NT2/D1 (cell line): ENCODE measurements at regions not wholly inside any gene's neighbourhood (a gene's known extent, or its start where the extent isn't known, plus 50 kb on each side); places are given as distances from the start of the nearest gene placed in this dataset.

Experiments
- DNase-seq: peaks from one replicate; pipeline ENCODE4 v3.0.0-alpha.2; 2011; ENCODE audit warnings: low read depth, low spot score
- H3K27me3 ChIP-seq: 2 replicates; pipeline ENCODE4 v1.6.0; 2011; ENCODE audit warnings: mild to moderate bottlenecking; ENCODE audit not compliant: insufficient read length, insufficient read depth
- H3K36me3 ChIP-seq: 2 replicates; pipeline ENCODE4 v1.6.1; 2011; ENCODE audit warnings: mild to moderate bottlenecking, low read length, mixed read lengths; ENCODE audit not compliant: insufficient read depth, insufficient read length
- H3K4me1 ChIP-seq: 2 replicates; pipeline ENCODE4 v1.5.1; 2011; ENCODE audit not compliant: insufficient read depth, insufficient read length
- H3K4me3 ChIP-seq: 2 replicates; pipeline ENCODE4 v1.5.1; 2011; ENCODE audit warnings: low read depth; ENCODE audit not compliant: insufficient read length
- H3K9ac ChIP-seq: 2 replicates; pipeline ENCODE4 v1.6.0; 2011; ENCODE audit warnings: low read depth; ENCODE audit not compliant: insufficient read length
- H3K9me3 ChIP-seq: 2 replicates; pipeline ENCODE4 v1.5.1; 2011; ENCODE audit warnings: mild to moderate bottlenecking, low read length; ENCODE audit not compliant: insufficient read depth
- SUZ12 ChIP-seq: IDR thresholded peaks from 2 replicates; pipeline ENCODE4 v1.6.1; 2011; ENCODE audit not compliant: insufficient read length, insufficient read depth; ENCODE audit errors: extremely low read depth
- YY1 ChIP-seq: IDR thresholded peaks from 2 replicates; pipeline ENCODE4 v1.6.1; 2011; ENCODE audit not compliant: insufficient read length, insufficient read depth
- ZNF274 ChIP-seq: IDR thresholded peaks from 2 replicates; pipeline ENCODE4 v1.6.1; 2011; ENCODE audit warnings: mild to moderate bottlenecking, low read depth, low read length

DNA sequence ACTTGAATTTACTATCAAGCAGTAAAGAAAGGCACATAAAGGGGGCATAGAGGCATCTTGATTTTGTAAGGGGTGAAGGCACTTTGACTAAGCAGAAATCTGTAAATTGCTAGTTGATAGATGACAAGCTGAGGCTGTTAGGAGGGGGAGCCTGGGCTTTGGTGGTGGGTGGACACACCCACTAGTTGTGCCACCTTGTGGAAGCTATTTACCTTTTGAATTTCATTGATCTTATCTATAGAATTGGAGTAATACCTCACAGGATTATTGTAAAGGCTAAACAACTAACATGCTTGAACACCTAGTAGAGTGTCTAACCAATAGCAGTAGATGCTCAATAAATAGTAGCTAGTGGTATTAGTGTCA lies 142.8 kb upstream of the KCNIP4 start:
- H3K4me1 ChIP-seq: no peaks in the 10 kb centered on the region
- H3K9ac ChIP-seq: no peak overlapping the region
- no peak overlapping the region for H3K4me3 ChIP-seq
- DNase-seq: peak; percentile 13
- H3K27me3 ChIP-seq: no peaks in the 10 kb centered on the region
- H3K36me3 ChIP-seq: no peaks in the 10 kb centered on the region
- TF ChIP-seq YY1 (no peak), SUZ12 (no peak), ZNF274 (no peak)
- H3K9me3 ChIP-seq: peaks cover 4% of the 10 kb centered on the region; the same call in 1 of the 2 replicates

DNA sequence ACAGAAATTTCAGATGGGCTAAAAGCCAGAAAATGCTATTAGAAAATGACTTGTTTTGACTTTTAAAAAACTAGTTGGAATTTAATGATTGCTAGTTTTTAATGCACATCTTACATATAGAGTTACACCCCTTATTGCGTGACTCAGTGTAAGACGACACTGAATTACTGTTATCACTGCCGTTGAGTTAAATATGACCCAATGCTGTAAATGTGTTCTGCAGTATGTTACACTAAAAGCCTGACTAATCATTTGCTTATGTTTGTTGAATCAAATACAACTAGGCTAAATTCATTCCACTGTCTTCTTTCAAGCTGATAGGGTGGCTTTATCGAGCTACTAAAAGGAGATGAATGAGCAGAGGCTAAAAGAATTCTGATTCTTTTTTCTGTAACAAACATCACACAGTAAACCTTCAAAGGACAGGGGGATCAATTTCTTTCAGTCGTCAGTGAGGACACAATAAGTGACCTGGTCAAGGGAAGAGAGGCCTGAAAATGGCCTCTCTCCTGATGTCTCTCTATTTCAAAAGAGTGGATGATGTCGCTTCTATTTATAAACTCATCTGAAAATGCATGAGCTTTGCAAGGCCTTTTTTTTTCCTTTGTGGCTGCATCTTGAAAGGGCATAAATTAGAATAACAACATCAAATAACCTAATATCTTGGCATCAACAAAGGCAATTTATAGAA lies 142.2 kb upstream of the KCNIP4 start:
- Histone ChIP-seq H3K4me3 (no peak overlapping the region), H3K9ac (no peak overlapping the region), H3K27me3 (no peaks in the 10 kb centered on the region), H3K9me3 (peaks cover 10% of the 10 kb centered on the region; the same call in 1 of the 2 replicates), H3K4me1 (no peaks in the 10 kb centered on the region), H3K36me3 (no peaks in the 10 kb centered on the region)
- TF ChIP-seq YY1 (no peak), ZNF274 (no peak)
- DNase-seq: no peak

DNA sequence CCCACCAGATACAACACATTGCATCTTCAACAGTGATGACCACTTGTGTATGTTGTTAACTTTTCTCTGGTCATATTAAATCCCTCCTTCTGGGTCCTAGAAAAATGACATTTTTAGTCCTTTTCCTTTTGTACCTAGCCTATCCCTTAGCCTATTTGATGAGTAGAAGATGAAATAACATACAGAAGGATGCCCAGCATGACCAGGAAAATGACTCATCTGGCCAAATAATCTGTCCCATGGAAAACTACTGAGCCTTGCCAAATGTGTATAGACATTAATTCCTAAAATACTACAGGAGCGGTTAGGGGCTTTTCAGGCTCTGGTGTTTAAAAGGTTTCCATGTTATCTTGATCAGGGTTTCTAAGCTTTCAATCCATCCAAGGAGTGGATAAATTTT lies 129.0 kb upstream of the KCNIP4 start:
- Histone ChIP-seq H3K36me3 (no peaks in the 10 kb centered on the region), H3K4me1 (no peaks in the 10 kb centered on the region), H3K9ac (no peak overlapping the region), H3K27me3 (no peaks in the 10 kb centered on the region), H3K4me3 (no peak overlapping the region), H3K9me3 (peaks cover 11% of the 10 kb centered on the region; the same call in 1 of the 2 replicates)
- no peak for DNase-seq
- TF ChIP-seq ZNF274: no peak
- TF ChIP-seq SUZ12: no peak
- TF ChIP-seq YY1: no peak

DNA sequence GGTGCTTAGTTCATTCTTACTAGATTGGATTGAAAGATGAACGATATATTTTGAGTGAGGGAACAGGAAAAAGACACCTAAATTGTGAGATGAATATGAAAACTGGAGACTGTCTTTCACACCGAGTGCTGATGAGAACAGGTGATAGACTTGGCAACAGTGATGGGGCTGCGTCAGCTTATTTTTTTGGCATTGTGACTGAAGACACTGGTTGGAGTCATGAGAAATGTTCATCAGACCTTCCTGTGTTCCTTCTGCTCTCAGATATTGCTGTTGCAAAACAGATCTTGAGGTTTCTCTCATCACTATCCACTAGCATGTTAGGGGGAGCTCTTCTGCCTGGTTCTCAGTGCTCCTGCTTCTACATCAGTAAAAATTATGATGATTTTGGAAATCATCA lies 124.2 kb upstream of the KCNIP4 start:
- TF ChIP-seq SUZ12 (no peak), YY1 (no peak), ZNF274 (no peak)
- Histone ChIP-seq H3K4me1 (no peaks in the 10 kb centered on the region), H3K27me3 (no peaks in the 10 kb centered on the region), H3K9ac (no peak overlapping the region), H3K36me3 (no peaks in the 10 kb centered on the region), H3K9me3 (peaks cover 11% of the 10 kb centered on the region; the same call in 1 of the 2 replicates), H3K4me3 (no peak overlapping the region)
- DNase-seq: no peak

DNA sequence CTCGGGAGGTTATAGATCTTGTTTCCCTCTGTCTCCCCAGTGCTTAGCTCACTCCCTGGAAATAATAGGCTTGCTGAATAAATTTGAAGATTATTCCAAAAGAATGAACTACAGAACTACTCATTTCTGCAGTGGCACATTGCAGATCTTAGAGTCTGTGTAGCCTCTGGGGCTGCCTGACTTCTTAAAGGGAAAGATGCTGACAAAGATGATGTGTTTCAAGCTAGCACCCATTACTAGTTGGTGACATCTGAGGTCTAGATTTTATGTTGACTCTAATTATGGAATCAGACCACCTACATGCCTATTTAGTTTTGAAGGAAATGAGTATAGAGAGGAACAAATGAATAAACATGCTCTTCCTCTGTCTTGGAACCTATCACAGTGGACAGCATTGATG lies 123.7 kb upstream of the KCNIP4 start:
- no peaks in the 10 kb centered on the region for H3K27me3 ChIP-seq
- H3K4me1 ChIP-seq: no peaks in the 10 kb centered on the region
- no peaks in the 10 kb centered on the region for H3K36me3 ChIP-seq
- no peak for DNase-seq
- H3K4me3 ChIP-seq: no peak overlapping the region
- TF ChIP-seq YY1: no peak
- TF ChIP-seq SUZ12: no peak
- TF ChIP-seq ZNF274: no peak
- H3K9ac ChIP-seq: no peak overlapping the region
- H3K9me3 ChIP-seq: peaks cover 11% of the 10 kb centered on the region; the same call in 1 of the 2 replicates

DNA sequence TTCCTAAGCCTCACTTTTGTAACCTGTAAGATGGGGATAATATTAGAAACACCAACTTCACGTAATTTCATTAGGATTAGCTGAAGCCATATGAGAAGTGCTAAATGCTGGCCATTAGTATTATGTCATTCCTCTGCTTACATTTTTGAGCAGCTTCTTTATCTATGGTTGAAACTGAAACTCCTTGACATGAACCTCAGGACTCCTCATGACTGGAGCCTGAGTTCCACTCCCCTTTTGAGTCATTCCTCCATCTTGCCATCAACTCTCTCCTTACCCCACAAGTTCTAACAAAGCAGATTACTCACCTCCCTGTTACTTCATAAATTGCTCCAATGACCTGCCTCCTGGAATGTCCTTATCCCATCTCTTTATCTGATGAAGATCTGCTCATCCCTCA lies 123.2 kb upstream of the KCNIP4 start:
- TF ChIP-seq ZNF274 (no peak), SUZ12 (no peak), YY1 (no peak)
- H3K27me3 ChIP-seq: no peaks in the 10 kb centered on the region
- no peak overlapping the region for H3K4me3 ChIP-seq
- H3K36me3 ChIP-seq: no peaks in the 10 kb centered on the region
- no peaks in the 10 kb centered on the region for H3K4me1 ChIP-seq
- DNase-seq: no peak
- no peak overlapping the region for H3K9ac ChIP-seq
- peaks cover 11% of the 10 kb centered on the region; the same call in 1 of the 2 replicates for H3K9me3 ChIP-seq

DNA sequence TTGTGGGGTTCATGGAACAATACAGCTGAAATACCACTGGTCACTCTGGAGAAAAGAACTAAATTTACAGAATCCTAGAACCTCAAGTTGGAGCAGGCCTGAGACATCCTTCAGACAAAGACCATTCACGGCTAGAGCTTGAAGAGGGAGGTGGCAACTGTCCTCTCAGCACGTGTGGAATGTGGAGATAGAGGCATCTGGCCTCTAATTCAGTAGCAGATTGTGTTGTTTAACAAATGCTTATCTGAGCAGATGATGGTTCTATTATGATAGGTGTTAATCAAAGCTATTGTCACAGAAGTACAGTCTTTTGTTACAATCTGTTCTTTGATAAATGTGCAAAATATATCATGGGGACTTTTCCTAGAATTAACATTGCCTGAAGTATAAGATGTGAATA lies 121.7 kb upstream of the KCNIP4 start:
- DNase-seq: no peak
- H3K4me1 ChIP-seq: no peaks in the 10 kb centered on the region
- no peaks in the 10 kb centered on the region for H3K27me3 ChIP-seq
- TF ChIP-seq SUZ12 (no peak), ZNF274 (no peak), YY1 (no peak)
- H3K36me3 ChIP-seq: no peaks in the 10 kb centered on the region
- peaks cover 10% of the 10 kb centered on the region; the same call in 1 of the 2 replicates for H3K9me3 ChIP-seq
- no peak overlapping the region for H3K4me3 ChIP-seq
- no peak overlapping the region for H3K9ac ChIP-seq

DNA sequence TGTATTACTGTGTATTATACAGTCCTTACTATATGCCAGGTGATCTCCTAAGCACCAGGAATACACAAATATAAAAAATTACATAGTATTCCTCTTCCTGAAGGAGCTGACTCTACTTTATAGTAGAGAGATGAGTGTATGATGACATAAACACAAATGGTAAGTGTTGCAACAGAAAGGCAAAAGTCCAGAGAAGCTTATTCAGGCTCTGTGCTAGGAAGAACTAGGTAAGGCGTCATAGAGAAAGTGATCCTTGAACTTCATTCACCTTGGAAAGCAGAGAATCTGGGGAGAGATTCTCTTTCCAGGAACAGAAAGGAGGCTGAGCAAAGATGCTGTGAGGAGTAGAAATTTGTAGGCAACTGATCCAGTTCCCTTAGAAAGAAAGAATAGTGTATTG lies 115.0 kb upstream of the KCNIP4 start:
- Histone ChIP-seq H3K27me3 (no peaks in the 10 kb centered on the region), H3K9me3 (no peaks in the 10 kb centered on the region), H3K4me1 (no peaks in the 10 kb centered on the region), H3K4me3 (no peak overlapping the region), H3K36me3 (no peaks in the 10 kb centered on the region), H3K9ac (no peak overlapping the region)
- TF ChIP-seq ZNF274 (no peak), SUZ12 (no peak), YY1 (no peak)
- DNase-seq: no peak
